Neural cell (in vitro differentiated cells): ENCODE measurements at regions not wholly inside any gene's neighbourhood (a gene's known extent, or its start where the extent isn't known, plus 50 kb on each side); places are given as distances from the start of the nearest gene placed in this dataset.

Experiments
- CTCF ChIP-seq: fragments of 450-650 bp; IDR thresholded peaks from 2 replicates; pipeline ENCODE4 v1.5.1; 2014; ENCODE audit warnings: antibody characterized with exemption, mild to moderate bottlenecking, moderate library complexity; ENCODE audit not compliant: poor library complexity, severe bottlenecking
- EP300 ChIP-seq: fragments of 450-650 bp; conservative IDR thresholded peaks from 2 replicates; pipeline ENCODE4 v1.6.1; 2014; ENCODE audit warnings: antibody characterized with exemption, mild to moderate bottlenecking, moderate library complexity; ENCODE audit not compliant: poor library complexity, severe bottlenecking
- EZH2 ChIP-seq: fragments of 200-600, 300-800 bp; shearing (Covaris generic), sonication (generic); IDR thresholded peaks from 2 replicates; pipeline ENCODE4 v1.6.1; 2014; ENCODE audit warnings: antibody characterized with exemption, low read length, borderline replicate concordance, mild to moderate bottlenecking; ENCODE audit not compliant: insufficient read depth, poor library complexity, severe bottlenecking
- POLR2AphosphoS5 ChIP-seq: IDR thresholded peaks from 2 replicates; pipeline ENCODE4 v1.6.1; 2012
- RAD21 ChIP-seq: fragments of 450-650 bp; conservative IDR thresholded peaks from 2 replicates; pipeline ENCODE4 v1.6.1; 2014; ENCODE audit warnings: antibody characterized with exemption, mild to moderate bottlenecking, moderate library complexity
- TAF1 ChIP-seq: IDR thresholded peaks from 2 replicates; pipeline ENCODE4 v1.6.1; 2012; ENCODE audit warnings: low read depth

- TF ChIP-seq CTCF (no peak), EZH2 (no peak), TAF1 (no peak), RAD21 (no peak), POLR2AphosphoS5 (no peak), EP300 (no peak)
Observed at GRCh38 chr2:100692381-100692780, 127.6 kb upstream of the NPAS2 start.
